ENCODE measurements at regions not wholly inside any gene's neighbourhood (a gene's known extent, or its start where the extent isn't known, plus 50 kb on each side); places are given as distances from the start of the nearest gene placed in this dataset.

GRCh38 chr10:1858547-1858946, 121.2 kb upstream of the ADARB2 start:
- TF ChIP-seq, protein P1, sequence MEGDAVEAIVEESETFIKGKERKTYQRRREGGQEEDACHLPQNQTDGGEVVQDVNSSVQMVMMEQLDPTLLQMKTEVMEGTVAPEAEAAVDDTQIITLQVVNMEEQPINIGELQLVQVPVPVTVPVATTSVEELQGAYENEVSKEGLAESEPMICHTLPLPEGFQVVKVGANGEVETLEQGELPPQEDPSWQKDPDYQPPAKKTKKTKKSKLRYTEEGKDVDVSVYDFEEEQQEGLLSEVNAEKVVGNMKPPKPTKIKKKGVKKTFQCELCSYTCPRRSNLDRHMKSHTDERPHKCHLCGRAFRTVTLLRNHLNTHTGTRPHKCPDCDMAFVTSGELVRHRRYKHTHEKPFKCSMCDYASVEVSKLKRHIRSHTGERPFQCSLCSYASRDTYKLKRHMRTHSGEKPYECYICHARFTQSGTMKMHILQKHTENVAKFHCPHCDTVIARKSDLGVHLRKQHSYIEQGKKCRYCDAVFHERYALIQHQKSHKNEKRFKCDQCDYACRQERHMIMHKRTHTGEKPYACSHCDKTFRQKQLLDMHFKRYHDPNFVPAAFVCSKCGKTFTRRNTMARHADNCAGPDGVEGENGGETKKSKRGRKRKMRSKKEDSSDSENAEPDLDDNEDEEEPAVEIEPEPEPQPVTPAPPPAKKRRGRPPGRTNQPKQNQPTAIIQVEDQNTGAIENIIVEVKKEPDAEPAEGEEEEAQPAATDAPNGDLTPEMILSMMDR (IDR thresholded peaks at IDR 0.05), result no peak
- no peak for TF ChIP-seq EZH2 (IDR thresholded peaks at IDR 0.05)
- no peak for TF ChIP-seq EZH2phosphoT487 (IDR thresholded peaks at IDR 0.05)
